HCT116 (cell line): ENCODE measurements at regions not wholly inside any gene's neighbourhood (a gene's known extent, or its start where the extent isn't known, plus 50 kb on each side); places are given as distances from the start of the nearest gene placed in this dataset.
"Not testable (repeated sequence)": the region's sequence is repeated elsewhere in the genome, so short reads cannot be mapped to it uniquely, and the experiment has no call there.

Experiments
- ATAC-seq: fragments of 200-7000 bp; cut with Tn5 transposase; 2 replicates; pipeline ENCODE4 v1.9.1; 2020; ENCODE audit warnings: mild to moderate bottlenecking, moderate library complexity
- BruUV-seq: library from RNA; stranded (reverse); fragments of 400-500 nt; replicated peaks from 2 replicates; lab custom pipeline; 2021; lab: Mats Ljungman, UMichigan
- CTCF ChIA-PET: fragments of 300-600 bp; sonication (Branson Sonifier 250); formaldehyde crosslinking; loops from one replicate; lab custom pipeline; 2021; ENCODE audit warnings: antibody characterized with exemption; lab: Charles Lee
- POLR2A ChIA-PET: fragments of 300-600, 350-600 bp; sonication (Branson Sonifier 250); formaldehyde crosslinking; loops from one replicate; lab custom pipeline; 2021; ENCODE audit warnings: antibody characterized with exemption; lab: Charles Lee
- RAD21 ChIA-PET, 2 experiments: fragments of 300-600 bp; sonication (Branson Sonifier 250); formaldehyde crosslinking; loops; one replicate each; lab custom pipeline; 2023; ENCODE audit warnings: low total read pairs in 2 of 2; ENCODE audit not compliant: uncharacterized antibody in 2 of 2, unreplicated experiment in 2 of 2, low non-redundant PET in 1 of 2; lab: Charles Lee
- DNase-seq: peaks from one replicate; pipeline ENCODE4 v3.0.0-alpha.2; 2010; ENCODE audit warnings: low read depth, low spot score
- H2AFZ ChIP-seq: fragments of 200-600 bp; shearing (Covaris generic), sonication (generic); 2 replicates; pipeline ENCODE4 v1.6.1; 2017; ENCODE audit warnings: low read depth, mixed run types, mixed read lengths, antibody characterized with exemption, low read length; ENCODE audit not compliant: poor library complexity, severe bottlenecking
- H3K27ac ChIP-seq: 2 replicates; pipeline ENCODE4 v1.5.1; 2012; ENCODE audit warnings: low read depth, low read length
- H3K27me3 ChIP-seq: fragments of 200-600 bp; sonication (generic); 2 replicates; pipeline ENCODE4 v1.6.1; 2016; ENCODE audit warnings: mixed run types, low read length, mixed read lengths; ENCODE audit not compliant: insufficient read depth
- H3K36me3 ChIP-seq, 2 experiments: fragments of 200-500 bp in 1 of 2; fragments of 200-600 bp in 1 of 2; sonication (Bioruptor generic) in 1 of 2; sonication (generic) in 1 of 2; 2 replicates each; pipeline versions ENCODE4 v1.5.1 to v1.6.1; 2014 to 2016; ENCODE audit warnings: low read length in 2 of 2, inconsistent platforms in 1 of 2, mixed read lengths in 1 of 2, mixed run types in 1 of 2; ENCODE audit not compliant: insufficient read depth in 2 of 2, control insufficient read depth in 1 of 2
- H3K4me1 ChIP-seq, 2 experiments: fragments of 200-600 bp in 1 of 2; sonication (generic) in 1 of 2; 2 replicates each; pipeline versions ENCODE4 v1.5.1 to v1.6.1; 2012 to 2017; ENCODE audit warnings: low read length in 2 of 2, inconsistent platforms in 1 of 2, mild to moderate bottlenecking in 1 of 2, mixed read lengths in 1 of 2, mixed run types in 1 of 2, moderate library complexity in 1 of 2; ENCODE audit not compliant: insufficient read depth in 2 of 2, control insufficient read depth in 1 of 2
- H3K4me2 ChIP-seq: fragments of 200-600 bp; sonication (generic); 2 replicates; pipeline ENCODE4 v1.6.1; 2017; ENCODE audit warnings: mixed run types, low read length, mixed read lengths
- H3K4me3 ChIP-seq, 2 experiments: fragments of 200-600 bp in 1 of 2; sonication (generic) in 1 of 2; replicated peaks in 1 of 2; 2 replicates each; pipeline ENCODE4 v1.5.1; 2011 to 2016; ENCODE audit warnings: low read length in 2 of 2, control low read depth in 1 of 2, low read depth in 1 of 2, mild to moderate bottlenecking in 1 of 2, mixed read lengths in 1 of 2, mixed run types in 1 of 2
- H3K79me2 ChIP-seq: fragments of 200-600 bp; sonication (generic); 2 replicates; pipeline ENCODE4 v1.6.1; 2017; ENCODE audit warnings: mild to moderate bottlenecking, mixed run types, low read length, moderate library complexity, mixed read lengths; ENCODE audit not compliant: insufficient read depth
- H3K9ac ChIP-seq: fragments of 200-600 bp; sonication (generic); 2 replicates; pipeline ENCODE4 v1.6.1; 2016; ENCODE audit warnings: low read length, mixed read lengths
- H3K9me2 ChIP-seq: fragments of 200-600 bp; sonication (generic), shearing (Covaris generic); 2 replicates; pipeline ENCODE4 v1.6.1; 2017; ENCODE audit warnings: mixed run types, mild to moderate bottlenecking, moderate library complexity; ENCODE audit not compliant: insufficient read depth
- H3K9me3 ChIP-seq, 2 experiments: fragments of 200-500 bp in 1 of 2; fragments of 200-600 bp in 1 of 2; sonication (Bioruptor generic) in 1 of 2; sonication (generic) in 1 of 2; 2 replicates each; pipeline ENCODE4 v1.6.1; 2014 to 2017; ENCODE audit warnings: low read length in 2 of 2, mixed read lengths in 2 of 2, inconsistent platforms in 1 of 2, low read depth in 1 of 2, mild to moderate bottlenecking in 1 of 2, mixed run types in 1 of 2, moderate library complexity in 1 of 2; ENCODE audit not compliant: control insufficient read depth in 1 of 2, insufficient read depth in 1 of 2
- H4K20me1 ChIP-seq: fragments of 200-600 bp; sonication (generic), shearing (Covaris generic); 2 replicates; pipeline ENCODE4 v1.6.1; 2017; ENCODE audit warnings: mixed run types, mild to moderate bottlenecking, moderate library complexity; ENCODE audit not compliant: insufficient read depth
- CBX3 ChIP-seq: IDR thresholded peaks from 2 replicates; pipeline ENCODE4 v1.6.1; 2012; ENCODE audit warnings: low read depth
- CEBPB ChIP-seq: IDR thresholded peaks from 2 replicates; pipeline ENCODE4 v1.6.1; 2012; ENCODE audit warnings: low read depth
- CTCF ChIP-seq, 3 experiments: fragments of 200-600 bp in 1 of 3; sonication (generic) in 1 of 3; IDR thresholded peaks in 2 of 3; conservative IDR thresholded peaks in 1 of 3; 2 replicates each; pipeline ENCODE4 v1.5.1; 2012 to 2017; ENCODE audit warnings: low read depth in 2 of 3, low read length in 2 of 3, antibody characterized with exemption in 1 of 3, borderline replicate concordance in 1 of 3, control low read depth in 1 of 3, mild to moderate bottlenecking in 1 of 3, mixed read lengths in 1 of 3, mixed run types in 1 of 3, moderate library complexity in 1 of 3; ENCODE audit not compliant: insufficient read depth in 1 of 3
- EGR1 ChIP-seq: IDR thresholded peaks from 2 replicates; pipeline ENCODE4 v1.6.1; 2012; ENCODE audit warnings: low read depth
- ELF1 ChIP-seq: IDR thresholded peaks from 2 replicates; pipeline ENCODE4 v1.6.1; 2012; ENCODE audit warnings: low read depth, borderline replicate concordance
- EZH2 ChIP-seq: fragments of 200-600 bp; sonication (generic); IDR thresholded peaks from 2 replicates; pipeline ENCODE4 v1.6.1; 2017; ENCODE audit warnings: antibody characterized with exemption, mixed run types
- FOSL1 ChIP-seq: IDR thresholded peaks from 2 replicates; pipeline ENCODE4 v1.6.1; 2012; ENCODE audit warnings: low read depth
- JUND ChIP-seq: IDR thresholded peaks from 2 replicates; pipeline ENCODE4 v1.6.1; 2012
- POLR2A ChIP-seq: IDR thresholded peaks from 2 replicates; pipeline ENCODE4 v1.7.0; 2011; ENCODE audit warnings: borderline replicate concordance; ENCODE audit not compliant: insufficient read depth, insufficient read length; ENCODE audit errors: extremely low read depth
- POLR2AphosphoS5 ChIP-seq: IDR thresholded peaks from 2 replicates; pipeline ENCODE4 v1.6.1; 2011; ENCODE audit warnings: mild to moderate bottlenecking, low read depth, low read length, moderate library complexity
- SIN3A ChIP-seq: IDR thresholded peaks from 2 replicates; pipeline ENCODE4 v1.6.1; 2012; ENCODE audit warnings: low read depth
- SP1 ChIP-seq: IDR thresholded peaks from 2 replicates; pipeline ENCODE4 v1.6.1; 2012; ENCODE audit warnings: low read depth
- SRF ChIP-seq: IDR thresholded peaks from 2 replicates; pipeline ENCODE4 v1.6.1; 2012; ENCODE audit warnings: low read depth
- TCF7L2 ChIP-seq: IDR thresholded peaks from 2 replicates; pipeline ENCODE4 v1.7.0; 2011; ENCODE audit warnings: borderline replicate concordance, inconsistent platforms; ENCODE audit not compliant: insufficient read depth, insufficient read length; ENCODE audit errors: extremely low read depth
- YY1 ChIP-seq: IDR thresholded peaks from 2 replicates; pipeline ENCODE4 v1.6.1; 2011; ENCODE audit warnings: low read length, low read depth, moderate library complexity, mild to moderate bottlenecking; ENCODE audit not compliant: insufficient replicate concordance; ENCODE audit errors: extremely low read depth
- ZBTB33 ChIP-seq: IDR thresholded peaks from 2 replicates; pipeline ENCODE4 v1.6.1; 2011; ENCODE audit warnings: mild to moderate bottlenecking, low read length, moderate library complexity; ENCODE audit not compliant: insufficient replicate concordance; ENCODE audit errors: extremely low read depth
- ZNF274 ChIP-seq: fragments of 200-500 bp; sonication (Bioruptor generic); IDR thresholded peaks from 2 replicates; pipeline ENCODE4 v1.6.1; 2014; ENCODE audit warnings: mild to moderate bottlenecking, low read depth, low read length, inconsistent platforms
- intact Hi-C: fragments of 100-400 bp; cut with micrococcal nuclease; formaldehyde crosslinking; loops from 2 replicates; pipeline ENCODE4 v1.10.0; 2022
- TF ChIP-seq, protein P1 (sequence below): IDR thresholded peaks from 2 replicates; pipeline ENCODE4 v1.6.1; 2012

GRCh38 chr3:6704817-6705216 lies 156.1 kb upstream of the GRM7 start:
- DNase-seq, H2AFZ ChIP-seq, H3K27ac ChIP-seq, H4K20me1 ChIP-seq, H3K9ac ChIP-seq, RAD21 ChIA-PET, H3K9me2 ChIP-seq, H3K27me3 ChIP-seq, intact Hi-C loops, H3K4me2 ChIP-seq, H3K79me2 ChIP-seq, POLR2A ChIA-PET, H3K4me1 ChIP-seq, BruUV-seq, CTCF ChIA-PET, H3K9me3 ChIP-seq, H3K4me3 ChIP-seq, H3K36me3 ChIP-seq, ATAC-seq: not testable (repeated sequence)

GRCh38 chr3:6706777-6707176 lies 154.1 kb upstream of the GRM7 start:
- ATAC-seq (no peak), DNase-seq (no peak)
- Histone ChIP-seq H3K27ac (no peak overlapping the region), H3K36me3 (no peaks in the 10 kb centered on the region), H3K4me3 (no peak overlapping the region), H3K79me2 (no peaks in the 10 kb centered on the region), H3K4me1 (no peaks in the 10 kb centered on the region), H3K9ac (no peak overlapping the region), H2AFZ (no peak overlapping the region), H3K9me2 (no peaks in the 10 kb centered on the region), H3K9me3 (no peaks in the 10 kb centered on the region), H3K27me3 (no peaks in the 10 kb centered on the region), H4K20me1 (no peaks in the 10 kb centered on the region)
- ChIA-PET CTCF (no interaction called here), POLR2A (no interaction called here), RAD21 (no interaction called here)
- intact Hi-C loops, result no loop called here
- BruUV-seq, result no TSS peak
- TF ChIP-seq, protein P1, sequence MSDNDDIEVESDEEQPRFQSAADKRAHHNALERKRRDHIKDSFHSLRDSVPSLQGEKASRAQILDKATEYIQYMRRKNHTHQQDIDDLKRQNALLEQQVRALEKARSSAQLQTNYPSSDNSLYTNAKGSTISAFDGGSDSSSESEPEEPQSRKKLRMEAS, result no peak
- no peak for TF ChIP-seq YY1
- TF ChIP-seq CEBPB, result no peak
- TF ChIP-seq CBX3, result no peak
- no peak for TF ChIP-seq SP1
- no peak for TF ChIP-seq POLR2AphosphoS5
- TF ChIP-seq ZBTB33, result no peak
- no peak for TF ChIP-seq EZH2
- TF ChIP-seq SRF, result no peak
- no peak for TF ChIP-seq JUND
- TF ChIP-seq CTCF (IDR thresholded peaks at IDR 0.05 in 2 of 3, conservative IDR thresholded peaks at IDR 0.05 in 1 of 3; ENCODE audit: borderline replicate concordance in 1 of 3, insufficient read depth in 1 of 3, low read depth in 2 of 3, low read length in 2 of 3), result no peak
- TF ChIP-seq ZNF274, result no peak
- no peak for TF ChIP-seq FOSL1
- no peak for TF ChIP-seq EGR1
- TF ChIP-seq POLR2A, result no peak
- no peak for TF ChIP-seq TCF7L2
- no peak for TF ChIP-seq SIN3A
- no peak for TF ChIP-seq ELF1
- TF ChIP-seq, all 23 proteins: peak for 0
- H3K4me2 ChIP-seq, result no peak overlapping the region
